GM10266 (cell line): ENCODE measurements at regions not wholly inside any gene's neighbourhood (a gene's known extent, or its start where the extent isn't known, plus 50 kb on each side); places are given as distances from the start of the nearest gene placed in this dataset.

Experiments used
- DNase-seq: peaks from one replicate; pipeline ENCODE4 v3.0.0; 2012; ENCODE audit errors: extremely low spot score
- CTCF ChIP-seq: IDR thresholded peaks from 2 replicates; pipeline ENCODE4 v1.5.1; 2012; ENCODE audit warnings: mild to moderate bottlenecking, low read depth; ENCODE audit not compliant: control insufficient read depth, insufficient read depth; ENCODE audit errors: missing control alignments

- DNase-seq = no peak
- TF ChIP-seq CTCF = no peak
Observed at GRCh38 chr12:115085594-115085993, 401.6 kb upstream of the TBX3 start.

GRCh38 chr12:115079760-115080159 is 395.8 kb upstream of the TBX3 start:
- no peak for TF ChIP-seq CTCF
- no peak for DNase-seq

- no peak for DNase-seq
- no peak for TF ChIP-seq CTCF
Observed at GRCh38 chr12:115078990-115079389, 395.0 kb upstream of the TBX3 start.

GRCh38 chr12:115078334-115078733 is 394.4 kb upstream of the TBX3 start:
- no peak for DNase-seq
- no peak for TF ChIP-seq CTCF

GRCh38 chr12:115075552-115076170 is 391.7 kb upstream of the TBX3 start:
- TF ChIP-seq CTCF = no peak
- DNase-seq = no peak

GRCh38 chr12:115074617-115075016 is 390.6 kb upstream of the TBX3 start:
- DNase-seq = no peak

More at GRCh38 chr12:115074617-115075016, 390.6 kb upstream of the TBX3 start:
- no peak for TF ChIP-seq CTCF
